Coronary artery (tissue), 2 donors: ENCODE measurements at regions not wholly inside any gene's neighbourhood (a gene's known extent, or its start where the extent isn't known, plus 50 kb on each side); places are given as distances from the start of the nearest gene placed in this dataset.
A peak's percentile ranks its signal among the peaks of the same experiment; 100 is the strongest.

Experiments used
- DNase-seq: peaks from one replicate; pipeline ENCODE4 v3.0.0-alpha.2; 2017; ENCODE audit warnings: low spot score
- H3K27ac ChIP-seq, 2 donors: fragments of 200-600 bp; sonication (generic); one replicate each; pipeline ENCODE4 v1.5.1; 2016 to 2019
- H3K4me3 ChIP-seq: fragments of 200-600 bp; sonication (generic); 2 replicates; pipeline ENCODE4 v1.5.1; 2016; ENCODE audit warnings: mild to moderate bottlenecking, moderate library complexity
- CTCF ChIP-seq: fragments of 200-600 bp; sonication (generic); IDR thresholded peaks from one replicate; pipeline ENCODE4 v1.5.1; 2019; ENCODE audit warnings: antibody characterized with exemption

GRCh38 chr2:8549273-8549922 is 132.5 kb upstream of the ID2 start:
- no peak for TF ChIP-seq CTCF
- DNase-seq = peak; percentile 62
- H3K27ac ChIP-seq = no peak overlapping the region

GRCh38 chr2:8549942-8550341 is 131.9 kb upstream of the ID2 start:
- TF ChIP-seq CTCF = no peak
- Histone ChIP-seq H3K27ac (no peak overlapping the region), H3K4me3 (no peak overlapping the region)
- peak; percentile 58 for DNase-seq

More at GRCh38 chr2:8549273-8549922, 132.5 kb upstream of the ID2 start:
- no peak overlapping the region for H3K4me3 ChIP-seq

GRCh38 chr2:8550481-8550880 is 131.4 kb upstream of the ID2 start:
- peak; percentile 49 for DNase-seq
- Histone ChIP-seq H3K4me3 (no peak overlapping the region), H3K27ac (no peak overlapping the region)
- TF ChIP-seq CTCF = no peak

GRCh38 chr2:8550937-8551621 is 130.8 kb upstream of the ID2 start:
- DNase-seq = no peak
- Histone ChIP-seq H3K4me3 (no peak overlapping the region), H3K27ac (no peak overlapping the region)
- no peak for TF ChIP-seq CTCF

- H3K4me3 ChIP-seq = no peak overlapping the region
- H3K27ac ChIP-seq = no peak overlapping the region
- DNase-seq = peak; percentile 40
- no peak for TF ChIP-seq CTCF
Measured at GRCh38 chr2:8551622-8552074, 130.2 kb upstream of the ID2 start.

GRCh38 chr2:8552293-8552801 is 129.5 kb upstream of the ID2 start:
- no peak for TF ChIP-seq CTCF
- Histone ChIP-seq H3K27ac (no peak overlapping the region), H3K4me3 (no peak overlapping the region)
- peak; percentile 56 for DNase-seq

- H3K4me3 ChIP-seq = no peak overlapping the region
- H3K27ac ChIP-seq = no peak overlapping the region
- no peak for TF ChIP-seq CTCF
- DNase-seq = no peak
Measured at GRCh38 chr2:8553643-8554042, 128.2 kb upstream of the ID2 start.
